Activated B cell treated with CpG ODN at 0.5 μM for 24 hours (primary cell): ENCODE measurements at regions not wholly inside any gene's neighbourhood (a gene's known extent, or its start where the extent isn't known, plus 50 kb on each side); places are given as distances from the start of the nearest gene placed in this dataset.

ENCODE experiments used
- ATAC-seq: fragments of 200-7000 bp; cut with Tn5 transposase; one replicate; pipeline ENCODE4 v1.10.0; 2021; ENCODE audit warnings: low read depth, mild to moderate bottlenecking, moderate library complexity
- CTCF ChIA-PET: fragments of 350-600 bp; sonication (Branson Sonifier 250); formaldehyde crosslinking; loops from one replicate; lab custom pipeline; 2021; ENCODE audit warnings: antibody characterized with exemption; lab: Charles Lee
- POLR2A ChIA-PET: fragments of 350-600 bp; sonication (Branson Sonifier 250); formaldehyde crosslinking; loops from one replicate; lab custom pipeline; 2021; ENCODE audit warnings: antibody characterized with exemption; lab: Charles Lee
- DNase-seq: peaks from one replicate; pipeline ENCODE4 v3.0.0; 2022
- H3K27ac Mint-ChIP-seq: one replicate; pipeline ENCODE4 v1.8.0; 2020; ENCODE audit warnings: mixed read lengths
- H3K27me3 Mint-ChIP-seq: one replicate; pipeline ENCODE4 v1.8.0; 2021; ENCODE audit warnings: mixed read lengths
- H3K36me3 Mint-ChIP-seq: one replicate; pipeline ENCODE4 v1.8.0; 2021; ENCODE audit warnings: low read depth, mixed read lengths
- H3K4me1 Mint-ChIP-seq: one replicate; pipeline ENCODE4 v1.8.0; 2021; ENCODE audit warnings: mixed read lengths
- H3K4me3 Mint-ChIP-seq: one replicate; pipeline ENCODE4 v1.8.0; 2020; ENCODE audit warnings: mild to moderate bottlenecking, mixed read lengths
- H3K9me3 Mint-ChIP-seq: one replicate; pipeline ENCODE4 v1.8.0; 2020; ENCODE audit warnings: mixed read lengths
- CTCF ChIP-seq: fragments of 200-600 bp; IDR thresholded peaks from one replicate; pipeline ENCODE4 v1.8.0; 2022; ENCODE audit warnings: antibody characterized with exemption, mild to moderate bottlenecking
- intact Hi-C: fragments of 100-400 bp; cut with micrococcal nuclease; formaldehyde crosslinking; loops from one replicate; pipeline ENCODE4 v1.15.1; 2024

DNA sequence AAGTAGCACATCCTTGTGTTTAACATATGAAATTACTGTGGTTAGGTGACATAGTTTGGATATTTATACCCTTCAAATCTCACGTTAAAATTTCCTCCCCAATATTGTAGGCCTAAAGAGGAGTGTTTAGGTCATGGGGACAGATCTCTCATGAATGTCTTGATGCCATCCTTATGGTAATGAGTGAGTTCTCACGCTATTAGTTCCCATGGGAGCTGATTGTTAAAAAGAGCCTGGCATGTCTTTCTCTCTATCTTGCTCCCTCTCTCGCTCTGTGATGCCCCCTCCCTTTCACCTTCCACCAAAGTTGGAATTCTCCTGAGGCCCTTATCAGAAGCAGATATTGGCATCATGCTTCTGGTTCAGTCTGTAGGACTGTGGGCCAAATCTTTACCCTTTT, 660.1 kb downstream of the ADCYAP1 start:
- ChIA-PET POLR2A (no interaction called here), CTCF (no interaction called here)
- ATAC-seq (no peak), DNase-seq (no peak)
- no peak for TF ChIP-seq CTCF
- Mint-ChIP-seq H3K36me3 (no peaks in the 10 kb centered on the region), H3K9me3 (no peaks in the 10 kb centered on the region), H3K27ac (no peak overlapping the region), H3K4me1 (no peaks in the 10 kb centered on the region), H3K4me3 (no peak overlapping the region), H3K27me3 (no peaks in the 10 kb centered on the region)
- intact Hi-C loops = no loop called here

- H3K9me3 Mint-ChIP-seq = no peaks in the 10 kb centered on the region
- CTCF ChIA-PET = no interaction called here
- TF ChIP-seq CTCF = no peak
- H3K36me3 Mint-ChIP-seq = no peaks in the 10 kb centered on the region
- intact Hi-C loops = no loop called here
- POLR2A ChIA-PET = no interaction called here
- no peak for ATAC-seq
- no peak overlapping the region for H3K27ac Mint-ChIP-seq
- DNase-seq = no peak
- H3K27me3 Mint-ChIP-seq = no peaks in the 10 kb centered on the region
- no peaks in the 10 kb centered on the region for H3K4me1 Mint-ChIP-seq
- no peak overlapping the region for H3K4me3 Mint-ChIP-seq
Observed at GRCh38 chr18:1571206-1571605, 666.5 kb downstream of the ADCYAP1 start.

- intact Hi-C loops = no loop called here
- Mint-ChIP-seq H3K27me3 (no peaks in the 10 kb centered on the region), H3K4me3 (no peak overlapping the region), H3K9me3 (no peaks in the 10 kb centered on the region), H3K4me1 (peaks cover 4% of the 10 kb centered on the region), H3K27ac (no peak overlapping the region), H3K36me3 (no peaks in the 10 kb centered on the region)
- DNase-seq = no peak
- TF ChIP-seq CTCF = no peak
- ChIA-PET POLR2A (no interaction called here), CTCF (no interaction called here)
- no peak for ATAC-seq
Observed at GRCh38 chr18:1573732-1574131, 669.1 kb downstream of the ADCYAP1 start.

DNA sequence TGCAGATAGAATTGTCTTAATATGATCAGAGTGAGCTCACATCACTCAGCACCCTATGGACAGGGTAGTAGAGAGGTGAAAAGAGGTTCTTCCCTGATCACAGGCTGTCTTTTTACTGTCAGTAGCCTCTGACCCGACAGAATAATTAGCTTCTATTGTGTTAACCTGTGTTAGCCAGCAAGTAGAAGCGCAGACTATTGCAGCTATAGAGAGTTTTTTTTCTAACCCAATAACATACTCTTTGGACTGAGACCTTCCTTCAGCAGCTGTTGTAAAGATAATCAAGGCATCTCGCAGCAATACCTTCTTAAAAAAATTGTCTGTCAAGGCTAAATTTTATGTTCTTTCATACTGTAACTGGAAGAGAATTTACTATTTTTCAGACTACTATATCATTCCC, 670.4 kb downstream of the ADCYAP1 start:
- no peaks in the 10 kb centered on the region for H3K9me3 Mint-ChIP-seq
- intact Hi-C loops = no loop called here
- ChIA-PET CTCF (interaction anchor here (0.6 kb wide), 1 partner anchor 172 kb away, joined by 3 read pairs; no protein-coding TSS in a partner anchor), POLR2A (no interaction called here)
- no peaks in the 10 kb centered on the region for H3K27me3 Mint-ChIP-seq
- H3K4me1 Mint-ChIP-seq = peaks cover 11% of the 10 kb centered on the region
- ATAC-seq = no peak
- TF ChIP-seq CTCF = no peak
- no peak overlapping the region for H3K4me3 Mint-ChIP-seq
- no peaks in the 10 kb centered on the region for H3K36me3 Mint-ChIP-seq
- H3K27ac Mint-ChIP-seq = no peak overlapping the region
- DNase-seq = no peak

GRCh38 chr18:1578505-1578904, 673.8 kb downstream of the ADCYAP1 start:
- Mint-ChIP-seq H3K27me3 (no peaks in the 10 kb centered on the region), H3K36me3 (no peaks in the 10 kb centered on the region), H3K4me3 (no peak overlapping the region), H3K27ac (no peak overlapping the region), H3K4me1 (peaks cover 11% of the 10 kb centered on the region), H3K9me3 (no peaks in the 10 kb centered on the region)
- ChIA-PET POLR2A (no interaction called here), CTCF (no interaction called here)
- DNase-seq (no peak), ATAC-seq (no peak)
- TF ChIP-seq CTCF = no peak
- intact Hi-C loops = no loop called here
